GM21447 (cell line): ENCODE measurements at regions not wholly inside any gene's neighbourhood (a gene's known extent, or its start where the extent isn't known, plus 50 kb on each side); places are given as distances from the start of the nearest gene placed in this dataset.
"Not testable (repeated sequence)": the region's sequence is repeated elsewhere in the genome, so short reads cannot be mapped to it uniquely, and the experiment has no call there.

Source experiments
- ATAC-seq: cut with Tn5 transposase; IDR thresholded peaks from one replicate; pipeline ENCODE4 v1.9.1; 2021; ENCODE audit not compliant: unreplicated experiment

- no peak for ATAC-seq
These were observed 290.2 kb upstream of the SPTLC3 start for GRCh38 chr20:12718619-12719018.

- no peak for ATAC-seq
These were observed 287.1 kb upstream of the SPTLC3 start for GRCh38 chr20:12721636-12722035.

GRCh38 chr20:12722091-12722490, 286.7 kb upstream of the SPTLC3 start:
- ATAC-seq, result no peak

GRCh38 chr20:12723811-12724210, 285.0 kb upstream of the SPTLC3 start:
- ATAC-seq, result no peak

- ATAC-seq, result no peak
These were observed 280.0 kb upstream of the SPTLC3 start for GRCh38 chr20:12728782-12729181.

- ATAC-seq, result no peak
These were observed 279.4 kb upstream of the SPTLC3 start for GRCh38 chr20:12729326-12729725.

- no peak for ATAC-seq
These were observed 275.0 kb upstream of the SPTLC3 start for GRCh38 chr20:12733811-12734210.

- ATAC-seq, result no peak
These were observed 271.3 kb upstream of the SPTLC3 start for GRCh38 chr20:12737497-12737896.

GRCh38 chr20:12737900-12738299, 270.9 kb upstream of the SPTLC3 start:
- no peak for ATAC-seq

- ATAC-seq, result no peak
These were observed 268.1 kb upstream of the SPTLC3 start for GRCh38 chr20:12740647-12741046.

- no peak for ATAC-seq
These were observed 264.7 kb upstream of the SPTLC3 start for GRCh38 chr20:12744037-12744436.

- ATAC-seq, result no peak
These were observed 260.3 kb upstream of the SPTLC3 start for GRCh38 chr20:12748359-12748994.

GRCh38 chr20:12750221-12750620, 258.6 kb upstream of the SPTLC3 start:
- ATAC-seq, result no peak

GRCh38 chr20:12752900-12753693, 255.7 kb upstream of the SPTLC3 start:
- ATAC-seq, result not testable (repeated sequence)

GRCh38 chr20:12753742-12754141, 255.0 kb upstream of the SPTLC3 start:
- not testable (repeated sequence) for ATAC-seq

GRCh38 chr20:12759493-12759892, 249.3 kb upstream of the SPTLC3 start:
- not testable (repeated sequence) for ATAC-seq

GRCh38 chr20:12762725-12763124, 246.0 kb upstream of the SPTLC3 start:
- no peak for ATAC-seq

GRCh38 chr20:12763406-12763805, 245.4 kb upstream of the SPTLC3 start:
- no peak for ATAC-seq

GRCh38 chr20:12764053-12764452, 244.7 kb upstream of the SPTLC3 start:
- no peak for ATAC-seq

- no peak for ATAC-seq
These were observed 243.9 kb upstream of the SPTLC3 start for GRCh38 chr20:12764851-12765250.

GRCh38 chr20:12773936-12774335, 234.8 kb upstream of the SPTLC3 start:
- no peak for ATAC-seq

GRCh38 chr20:12775041-12775440, 233.7 kb upstream of the SPTLC3 start:
- no peak for ATAC-seq

GRCh38 chr20:12777016-12777415, 231.8 kb upstream of the SPTLC3 start:
- no peak for ATAC-seq
